GM19463 (cell line): ENCODE measurements at regions not wholly inside any gene's neighbourhood (a gene's known extent, or its start where the extent isn't known, plus 50 kb on each side); places are given as distances from the start of the nearest gene placed in this dataset.
A peak's percentile ranks its signal among the peaks of the same experiment; 100 is the strongest.
"Not testable (repeated sequence)": the region's sequence is repeated elsewhere in the genome, so short reads cannot be mapped to it uniquely, and the experiment has no call there.

Source experiments
- ATAC-seq: cut with Tn5 transposase; IDR thresholded peaks from one replicate; pipeline ENCODE4 v1.9.1; 2021; ENCODE audit warnings: mild to moderate bottlenecking, moderate library complexity; ENCODE audit not compliant: unreplicated experiment

GRCh38 chr13:71218960-71219359 lies 648.0 kb downstream of the DACH1 start:
- ATAC-seq = no peak

- ATAC-seq = no peak
These were observed 649.2 kb downstream of the DACH1 start for GRCh38 chr13:71217827-71218226.

GRCh38 chr13:71214821-71215220 lies 652.2 kb downstream of the DACH1 start:
- ATAC-seq = no peak

GRCh38 chr13:71214357-71214756 lies 652.6 kb downstream of the DACH1 start:
- no peak for ATAC-seq

GRCh38 chr13:71213252-71213821 lies 653.7 kb downstream of the DACH1 start:
- peak; percentile 66 for ATAC-seq

GRCh38 chr13:71210861-71211260 lies 656.1 kb downstream of the DACH1 start:
- no peak for ATAC-seq

GRCh38 chr13:71209217-71209616 lies 657.8 kb downstream of the DACH1 start:
- ATAC-seq = no peak

GRCh38 chr13:71184583-71184982 lies 682.4 kb downstream of the DACH1 start:
- not testable (repeated sequence) for ATAC-seq

- ATAC-seq = not testable (repeated sequence)
These were observed 683.7 kb downstream of the DACH1 start for GRCh38 chr13:71183352-71183751.

- no peak for ATAC-seq
These were observed 695.3 kb downstream of the DACH1 start for GRCh38 chr13:71171740-71172139.

GRCh38 chr13:71169180-71169579 lies 697.8 kb downstream of the DACH1 start:
- no peak for ATAC-seq

- ATAC-seq = no peak
These were observed 710.5 kb downstream of the DACH1 start for GRCh38 chr13:71156550-71156949.

- ATAC-seq = no peak
These were observed 717.3 kb downstream of the DACH1 start for GRCh38 chr13:71149498-71150363.

GRCh38 chr13:71149046-71149445 lies 718.0 kb downstream of the DACH1 start:
- ATAC-seq = no peak

- no peak for ATAC-seq
These were observed 718.6 kb downstream of the DACH1 start for GRCh38 chr13:71148396-71148795.

- no peak for ATAC-seq
These were observed 722.1 kb downstream of the DACH1 start for GRCh38 chr13:71144883-71145282.

- no peak for ATAC-seq
These were observed 729.9 kb downstream of the DACH1 start for GRCh38 chr13:71137101-71137500.

- ATAC-seq = no peak
These were observed 742.8 kb downstream of the DACH1 start for GRCh38 chr13:71124230-71124629.

GRCh38 chr13:71118779-71119364 lies 748.1 kb downstream of the DACH1 start:
- ATAC-seq = no peak

GRCh38 chr13:71117920-71118319 lies 749.1 kb downstream of the DACH1 start:
- no peak for ATAC-seq

GRCh38 chr13:71115301-71115700 lies 751.7 kb downstream of the DACH1 start:
- no peak for ATAC-seq

- ATAC-seq = no peak
These were observed 770.6 kb downstream of the DACH1 start for GRCh38 chr13:71096421-71096820.
